NCI-H2029 treated with DMSO at 0.1 percent for 48 hours (cell line): ENCODE measurements at regions not wholly inside any gene's neighbourhood (a gene's known extent, or its start where the extent isn't known, plus 50 kb on each side); places are given as distances from the start of the nearest gene placed in this dataset.

ENCODE experiments used
- DNase-seq: peaks from one replicate; lab custom pipeline; 2025; lab: John Stamatoyannopoulos, UW

GRCh38 chr5:171509467-171509866 lies 90.0 kb downstream of the FGF18 start:
- no peak for DNase-seq

- DNase-seq, result no peak
These were observed 93.0 kb downstream of the FGF18 start for GRCh38 chr5:171512397-171512796.

GRCh38 chr5:171513591-171513990 lies 94.1 kb downstream of the FGF18 start:
- no peak for DNase-seq

GRCh38 chr5:171518916-171519315 lies 99.5 kb downstream of the FGF18 start:
- no peak for DNase-seq

GRCh38 chr5:171520300-171521174 lies 101.1 kb downstream of the FGF18 start:
- DNase-seq, result no peak

- DNase-seq, result no peak
These were observed 101.8 kb downstream of the FGF18 start for GRCh38 chr5:171521219-171521633.

GRCh38 chr5:171521679-171522078 lies 102.2 kb downstream of the FGF18 start:
- DNase-seq, result no peak

GRCh38 chr5:171523781-171524180 lies 104.3 kb downstream of the FGF18 start:
- DNase-seq, result no peak

- DNase-seq, result no peak
These were observed 105.0 kb downstream of the FGF18 start for GRCh38 chr5:171524466-171524865.

GRCh38 chr5:171525085-171525484 lies 105.6 kb downstream of the FGF18 start:
- DNase-seq, result no peak

- DNase-seq, result no peak
These were observed 108.6 kb downstream of the FGF18 start for GRCh38 chr5:171528036-171528435.

GRCh38 chr5:171528865-171529614 lies 109.6 kb downstream of the FGF18 start:
- DNase-seq, result no peak

- no peak for DNase-seq
These were observed 112.2 kb downstream of the FGF18 start for GRCh38 chr5:171531638-171532037.

- no peak for DNase-seq
These were observed 113.7 kb downstream of the FGF18 start for GRCh38 chr5:171533153-171533552.

- no peak for DNase-seq
These were observed 114.8 kb downstream of the FGF18 start for GRCh38 chr5:171534043-171534895.

GRCh38 chr5:171535162-171535561 lies 115.7 kb downstream of the FGF18 start:
- DNase-seq, result no peak

GRCh38 chr5:171537070-171537849 lies 117.8 kb downstream of the FGF18 start:
- DNase-seq, result no peak

- DNase-seq, result no peak
These were observed 118.6 kb downstream of the FGF18 start for GRCh38 chr5:171537923-171538537.

- no peak for DNase-seq
These were observed 119.2 kb downstream of the FGF18 start for GRCh38 chr5:171538681-171539080.

GRCh38 chr5:171540865-171541264 lies 121.4 kb downstream of the FGF18 start:
- DNase-seq, result no peak

GRCh38 chr5:171541341-171541776 lies 121.9 kb downstream of the FGF18 start:
- no peak for DNase-seq
